ENCODE measurements at regions not wholly inside any gene's neighbourhood (a gene's known extent, or its start where the extent isn't known, plus 50 kb on each side); places are given as distances from the start of the nearest gene placed in this dataset.

DNA sequence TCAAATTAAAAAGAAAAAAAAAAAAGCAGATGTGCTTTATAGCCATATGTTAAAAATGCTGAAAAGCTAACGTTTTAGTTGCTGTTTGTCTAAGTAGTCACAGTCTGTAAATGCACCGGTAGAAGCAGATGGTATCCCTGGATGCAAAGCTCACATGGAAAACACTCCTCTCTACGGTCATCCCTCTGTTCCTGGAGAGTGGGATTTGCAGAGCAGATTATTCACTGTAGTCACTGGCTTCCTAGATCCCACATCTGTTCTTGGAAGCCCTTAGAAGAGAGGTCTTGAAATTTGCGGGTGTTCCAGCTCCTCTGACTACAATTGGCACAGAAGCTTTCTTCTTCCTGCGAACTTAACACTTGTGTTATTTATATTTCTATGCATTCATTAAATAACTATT, 186.6 kb downstream of the PMP22 start:
- TF ChIP-seq, protein P1, sequence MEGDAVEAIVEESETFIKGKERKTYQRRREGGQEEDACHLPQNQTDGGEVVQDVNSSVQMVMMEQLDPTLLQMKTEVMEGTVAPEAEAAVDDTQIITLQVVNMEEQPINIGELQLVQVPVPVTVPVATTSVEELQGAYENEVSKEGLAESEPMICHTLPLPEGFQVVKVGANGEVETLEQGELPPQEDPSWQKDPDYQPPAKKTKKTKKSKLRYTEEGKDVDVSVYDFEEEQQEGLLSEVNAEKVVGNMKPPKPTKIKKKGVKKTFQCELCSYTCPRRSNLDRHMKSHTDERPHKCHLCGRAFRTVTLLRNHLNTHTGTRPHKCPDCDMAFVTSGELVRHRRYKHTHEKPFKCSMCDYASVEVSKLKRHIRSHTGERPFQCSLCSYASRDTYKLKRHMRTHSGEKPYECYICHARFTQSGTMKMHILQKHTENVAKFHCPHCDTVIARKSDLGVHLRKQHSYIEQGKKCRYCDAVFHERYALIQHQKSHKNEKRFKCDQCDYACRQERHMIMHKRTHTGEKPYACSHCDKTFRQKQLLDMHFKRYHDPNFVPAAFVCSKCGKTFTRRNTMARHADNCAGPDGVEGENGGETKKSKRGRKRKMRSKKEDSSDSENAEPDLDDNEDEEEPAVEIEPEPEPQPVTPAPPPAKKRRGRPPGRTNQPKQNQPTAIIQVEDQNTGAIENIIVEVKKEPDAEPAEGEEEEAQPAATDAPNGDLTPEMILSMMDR (IDR thresholded peaks at IDR 0.05; ENCODE audit: low read length), result no peak
- no peak for TF ChIP-seq EZH2 (optimal IDR thresholded peaks at IDR 0.05; ENCODE audit: low read depth, low read length)
- Histone ChIP-seq H3K79me2 (ENCODE audit: low read length) (no peaks in the 10 kb centered on the region), H2AFZ (ENCODE audit: low read length) (no peak overlapping the region), H3K9me3 (replicated peaks; ENCODE audit: insufficient read depth, low read length) (no peaks in the 10 kb centered on the region), H3K9me2 (replicated peaks; ENCODE audit: insufficient read depth, low read length) (no peaks in the 10 kb centered on the region), H3K9ac (ENCODE audit: low read length) (no peak overlapping the region), H3K27ac (ENCODE audit: low read length) (no peak overlapping the region), H4K20me1 (ENCODE audit: insufficient read depth, low read length) (no peaks in the 10 kb centered on the region), H3K36me3 (replicated peaks; ENCODE audit: insufficient read depth, low read length) (no peaks in the 10 kb centered on the region), H3K4me1 (ENCODE audit: low read length) (no peaks in the 10 kb centered on the region), H3F3A (ENCODE audit: insufficient read depth, low read length) (no peaks in the 10 kb centered on the region), H3K27me3 (replicated peaks; ENCODE audit: insufficient read depth, low read length) (no peaks in the 10 kb centered on the region), H3K4me2 (ENCODE audit: low read depth, low read length) (no peak overlapping the region), H3K4me3 (ENCODE audit: low read length) (no peak overlapping the region)
- DNase-seq, result no peak

DNA sequence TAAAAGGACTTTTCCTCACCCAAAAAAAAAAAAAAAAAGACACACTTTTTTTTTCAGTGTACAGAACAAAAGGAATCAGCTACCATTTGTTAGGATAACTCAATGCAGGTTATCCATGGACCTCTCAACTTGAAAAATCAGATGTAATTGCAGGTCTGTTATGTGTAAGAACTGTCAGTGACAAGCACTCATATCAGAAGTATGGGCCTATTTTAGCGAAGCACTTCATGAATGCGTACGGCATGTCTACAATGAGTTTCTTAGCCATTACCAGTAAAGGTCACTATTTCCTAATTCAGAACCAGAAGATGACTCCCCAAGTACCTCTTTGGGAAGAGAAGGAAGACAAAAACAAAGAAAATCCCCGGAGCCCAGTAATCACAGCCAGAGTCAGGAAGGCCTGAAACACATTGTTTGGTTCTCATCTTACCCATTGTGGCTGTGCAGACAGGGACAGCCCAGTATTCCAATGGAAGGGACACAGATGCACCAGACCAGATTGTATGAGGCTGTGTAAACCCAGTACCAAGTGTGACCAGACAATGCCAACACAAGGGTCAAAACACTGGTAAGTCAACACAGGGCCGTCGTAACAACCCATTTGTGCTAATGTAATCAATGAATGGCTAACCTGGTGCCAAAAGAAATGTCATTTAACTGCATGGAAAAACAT, 188.0 kb downstream of the PMP22 start:
- no peak overlapping the region for H3K9ac ChIP-seq (ENCODE audit: low read length)
- H3K4me3 ChIP-seq (ENCODE audit: low read length), result no peak overlapping the region
- H3K36me3 ChIP-seq (replicated peaks; ENCODE audit: insufficient read depth, low read length), result no peaks in the 10 kb centered on the region
- no peaks in the 10 kb centered on the region for H3K79me2 ChIP-seq (ENCODE audit: low read length)
- H3F3A ChIP-seq (ENCODE audit: insufficient read depth, low read length), result no peaks in the 10 kb centered on the region
- H3K4me1 ChIP-seq (ENCODE audit: low read length), result no peaks in the 10 kb centered on the region
- TF ChIP-seq EZH2phosphoT487 (IDR thresholded peaks at IDR 0.05; ENCODE audit: low read length) (no peak), EZH2 (optimal IDR thresholded peaks at IDR 0.05; ENCODE audit: low read depth, low read length) (no peak)
- TF ChIP-seq, protein P1 (IDR thresholded peaks at IDR 0.05; ENCODE audit: low read length), result no peak
- no peaks in the 10 kb centered on the region for H3K9me3 ChIP-seq (replicated peaks; ENCODE audit: insufficient read depth, low read length)
- no peaks in the 10 kb centered on the region for H3K9me2 ChIP-seq (replicated peaks; ENCODE audit: insufficient read depth, low read length)
- no peak overlapping the region for H3K4me2 ChIP-seq (ENCODE audit: low read depth, low read length)
- no peak for DNase-seq
- no peaks in the 10 kb centered on the region for H4K20me1 ChIP-seq (ENCODE audit: insufficient read depth, low read length)
- H3K27ac ChIP-seq (ENCODE audit: low read length), result no peak overlapping the region
- H2AFZ ChIP-seq (ENCODE audit: low read length), result no peak overlapping the region
- H3K27me3 ChIP-seq (replicated peaks; ENCODE audit: insufficient read depth, low read length), result no peaks in the 10 kb centered on the region

- Histone ChIP-seq H3K79me2 (ENCODE audit: low read length) (no peaks in the 10 kb centered on the region), H3F3A (ENCODE audit: insufficient read depth, low read length) (no peaks in the 10 kb centered on the region), H3K4me2 (ENCODE audit: low read depth, low read length) (no peak overlapping the region), H3K9me3 (replicated peaks; ENCODE audit: insufficient read depth, low read length) (no peaks in the 10 kb centered on the region), H3K9ac (ENCODE audit: low read length) (no peak overlapping the region), H3K4me1 (ENCODE audit: low read length) (no peaks in the 10 kb centered on the region), H3K27me3 (replicated peaks; ENCODE audit: insufficient read depth, low read length) (no peaks in the 10 kb centered on the region), H3K36me3 (replicated peaks; ENCODE audit: insufficient read depth, low read length) (no peaks in the 10 kb centered on the region), H3K27ac (ENCODE audit: low read length) (no peak overlapping the region), H2AFZ (ENCODE audit: low read length) (no peak overlapping the region), H3K4me3 (ENCODE audit: low read length) (no peak overlapping the region), H3K9me2 (replicated peaks; ENCODE audit: insufficient read depth, low read length) (no peaks in the 10 kb centered on the region), H4K20me1 (ENCODE audit: insufficient read depth, low read length) (no peaks in the 10 kb centered on the region)
- DNase-seq, result no peak
- TF ChIP-seq, protein P1 (IDR thresholded peaks at IDR 0.05; ENCODE audit: low read length), result no peak
- TF ChIP-seq EZH2phosphoT487 (IDR thresholded peaks at IDR 0.05; ENCODE audit: low read length) (no peak), EZH2 (optimal IDR thresholded peaks at IDR 0.05; ENCODE audit: low read depth, low read length) (no peak)
Measured at GRCh38 chr17:15051933-15052332, 213.2 kb downstream of the PMP22 start.
